ENCODE measurements at regions not wholly inside any gene's neighbourhood (a gene's known extent, or its start where the extent isn't known, plus 50 kb on each side); places are given as distances from the start of the nearest gene placed in this dataset.
"Not testable (repeated sequence)": the region's sequence is repeated elsewhere in the genome, so short reads cannot be mapped to it uniquely, and the experiment has no call there.

DNA sequence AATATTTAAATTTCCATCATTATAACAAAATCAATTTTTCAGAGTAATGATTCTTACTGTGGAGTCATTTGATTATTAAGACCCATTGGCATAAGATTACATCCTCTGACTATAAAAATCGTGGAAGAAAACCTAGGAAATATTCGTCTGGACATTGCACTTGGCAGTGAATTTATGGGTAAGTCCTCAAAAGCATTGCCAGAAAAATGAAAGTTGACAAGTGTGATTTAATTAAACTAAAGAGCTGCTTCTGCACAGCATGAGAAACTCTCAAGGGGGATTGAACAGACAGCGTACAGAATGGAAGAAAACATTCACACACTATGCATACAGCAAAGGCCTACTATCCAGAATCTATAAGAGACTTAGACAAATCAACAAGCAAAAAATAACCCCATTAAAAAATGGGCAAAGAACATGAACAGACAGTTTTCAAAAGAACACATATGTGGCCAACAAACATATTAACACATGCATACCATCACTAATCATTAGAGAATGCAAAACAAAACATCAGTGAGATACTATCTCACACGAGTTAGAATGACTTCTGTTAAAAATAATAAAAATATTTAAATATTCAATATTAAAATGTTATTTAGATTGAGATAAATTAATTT, 111.4 kb downstream of the CCDC74A start:
- DNase-seq (ENCODE audit: low spot score) = not testable (repeated sequence)

DNA sequence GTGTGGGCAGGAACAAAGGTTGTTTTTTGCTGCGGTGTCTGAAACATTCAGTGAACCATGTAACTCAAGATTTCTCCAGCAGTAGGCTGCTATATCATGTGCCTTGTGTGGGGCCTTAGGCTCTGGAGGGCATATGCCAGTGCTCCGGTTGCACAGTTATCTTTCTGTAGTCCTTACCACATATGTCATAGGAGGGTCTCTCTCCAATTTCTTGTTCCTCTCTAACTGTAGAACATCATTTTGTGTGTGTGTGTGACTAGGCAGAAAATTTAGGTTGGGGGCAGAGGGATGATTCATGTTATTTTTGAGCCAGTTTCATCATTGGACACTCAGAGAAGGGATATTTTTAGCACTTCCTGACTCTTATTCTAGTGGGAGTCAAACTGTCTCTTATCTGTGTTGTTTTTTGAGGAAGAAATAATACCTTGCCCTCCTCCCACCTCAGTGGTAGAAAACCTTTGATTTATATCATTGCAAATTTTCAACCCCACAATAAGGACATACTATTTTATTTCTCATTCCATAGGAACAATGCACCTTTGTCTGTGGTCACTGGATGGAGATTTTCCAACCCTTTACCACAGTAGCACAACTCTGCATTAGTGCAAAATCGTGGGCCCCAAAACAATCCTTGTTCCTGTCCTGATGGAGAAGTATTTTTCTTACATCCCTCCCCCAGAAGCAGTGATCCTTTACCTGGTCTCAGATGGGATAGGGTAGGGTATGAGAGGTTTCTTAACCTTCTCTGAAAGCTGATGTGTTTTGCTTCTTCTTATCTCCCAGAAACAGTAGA, 113.9 kb downstream of the CCDC74A start:
- DNase-seq (ENCODE audit: low spot score) = no peak

DNA sequence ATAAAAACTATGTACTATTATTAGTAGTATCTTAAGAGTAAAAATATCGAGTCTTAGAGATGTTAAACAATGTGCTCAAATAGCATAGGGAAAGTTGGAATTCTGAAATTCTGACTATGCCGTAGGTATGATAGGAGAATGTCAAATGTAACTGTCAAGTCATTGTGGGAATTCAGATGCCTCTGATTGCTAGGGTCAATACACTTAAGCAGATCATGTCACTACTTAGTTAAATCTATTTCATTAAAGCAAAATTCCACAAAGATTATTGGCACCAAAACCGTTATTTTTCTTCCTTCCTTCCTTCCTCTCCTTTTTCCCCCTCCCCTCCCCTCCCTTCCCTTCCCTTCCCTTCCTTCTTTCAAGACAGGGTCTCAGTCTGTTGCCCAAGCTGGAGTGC, 115.5 kb downstream of the CCDC74A start:
- not testable (repeated sequence) for DNase-seq (ENCODE audit: low spot score)

DNA sequence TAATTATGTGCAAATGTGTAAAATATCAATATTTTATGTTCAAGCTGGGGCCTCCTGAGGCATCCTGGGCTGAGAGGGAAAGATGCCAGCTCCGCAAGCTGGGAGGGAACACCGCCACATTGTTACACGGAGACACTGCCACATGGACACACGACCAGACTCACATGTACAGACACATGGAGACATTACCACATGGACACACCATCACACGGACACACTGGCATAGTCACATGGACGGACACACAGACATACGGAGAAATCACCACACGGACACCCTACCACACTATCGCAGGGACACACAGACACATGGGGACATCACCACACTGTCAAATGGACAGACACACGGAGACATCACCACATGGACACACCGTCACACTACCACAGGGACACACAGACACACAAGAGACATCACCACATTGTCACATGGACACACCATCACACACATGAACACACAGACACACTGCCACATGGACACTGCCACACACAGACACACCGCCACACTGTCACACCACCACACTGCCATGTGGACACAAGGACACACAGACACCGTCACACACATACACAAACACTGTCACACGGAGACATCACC, 117.6 kb downstream of the CCDC74A start:
- no peak for DNase-seq (ENCODE audit: low spot score)

GRCh38 chr2:131646220-131646619, 118.5 kb downstream of the CCDC74A start:
- not testable (repeated sequence) for DNase-seq (ENCODE audit: low spot score)

GRCh38 chr2:131646669-131647297, 119.1 kb downstream of the CCDC74A start:
- no peak for DNase-seq (ENCODE audit: low spot score)

GRCh38 chr2:131648565-131648964, 120.9 kb downstream of the CCDC74A start:
- DNase-seq (ENCODE audit: low spot score) = not testable (repeated sequence)

GRCh38 chr2:131652246-131652645, 124.6 kb downstream of the CCDC74A start:
- not testable (repeated sequence) for DNase-seq (ENCODE audit: low spot score)

- not testable (repeated sequence) for DNase-seq (ENCODE audit: low spot score)
Measured at GRCh38 chr2:131654107-131654506, 126.4 kb downstream of the CCDC74A start.

GRCh38 chr2:131656816-131657633, 129.3 kb downstream of the CCDC74A start:
- DNase-seq (ENCODE audit: low spot score) = no peak

GRCh38 chr2:131657895-131658768, 130.4 kb downstream of the CCDC74A start:
- no peak for DNase-seq (ENCODE audit: low spot score)

GRCh38 chr2:131658769-131659131, 131.1 kb downstream of the CCDC74A start:
- no peak for DNase-seq (ENCODE audit: low spot score)

DNA sequence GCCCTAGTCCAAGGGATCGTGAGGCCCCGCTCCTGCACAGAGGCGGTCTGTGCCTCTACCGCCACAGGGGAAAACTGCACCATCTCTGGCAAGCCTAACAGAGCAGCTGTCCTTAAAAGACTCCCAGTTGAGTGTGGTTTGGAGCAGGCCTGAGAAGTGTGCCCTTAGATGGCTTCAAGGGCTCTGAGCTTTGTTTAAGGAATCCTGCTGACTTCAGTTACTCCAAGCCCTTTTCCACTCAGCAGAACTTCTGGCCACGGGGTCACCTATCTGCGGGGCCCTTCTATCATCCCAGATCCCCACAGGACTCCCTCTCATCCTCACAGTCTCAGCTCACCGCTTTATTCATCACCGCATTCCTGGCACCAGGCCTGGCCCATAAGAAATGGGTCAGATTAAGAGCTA, 131.5 kb downstream of the CCDC74A start:
- DNase-seq (ENCODE audit: low spot score) = no peak

- not testable (repeated sequence) for DNase-seq (ENCODE audit: low spot score)
Measured at GRCh38 chr2:131661101-131661782, 133.6 kb downstream of the CCDC74A start.

DNA sequence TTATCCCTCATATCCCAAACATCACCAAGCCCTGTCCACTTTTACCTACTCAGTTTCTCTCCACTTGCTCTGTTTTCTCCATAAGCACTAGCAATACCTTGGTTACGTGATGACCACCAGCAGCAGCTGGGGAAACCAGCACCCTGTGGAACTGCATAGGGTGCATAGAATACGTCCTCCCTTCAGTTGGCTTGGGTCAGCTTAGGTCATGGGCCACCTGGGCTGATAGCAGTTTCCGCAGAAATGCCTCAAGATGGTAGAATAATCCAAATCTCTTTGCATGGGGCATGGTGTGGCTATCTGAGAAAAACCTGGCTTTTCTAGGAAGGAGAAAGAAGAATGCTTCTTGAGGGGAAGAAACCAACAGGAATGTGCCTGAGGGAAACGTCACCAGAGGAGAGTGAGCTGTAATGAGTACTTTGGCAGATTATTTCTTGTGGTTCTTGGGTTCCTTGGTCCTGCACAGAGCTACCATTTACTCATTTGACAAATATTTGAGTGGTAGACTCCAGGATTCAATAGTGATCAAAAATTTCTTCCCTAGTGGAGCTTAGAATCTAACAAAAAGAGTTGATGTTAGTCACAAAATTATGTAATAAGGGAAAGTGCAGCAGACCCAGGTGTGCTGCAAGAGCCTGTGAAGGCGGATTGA, 134.3 kb downstream of the CCDC74A start:
- DNase-seq (ENCODE audit: low spot score) = not testable (repeated sequence)

DNA sequence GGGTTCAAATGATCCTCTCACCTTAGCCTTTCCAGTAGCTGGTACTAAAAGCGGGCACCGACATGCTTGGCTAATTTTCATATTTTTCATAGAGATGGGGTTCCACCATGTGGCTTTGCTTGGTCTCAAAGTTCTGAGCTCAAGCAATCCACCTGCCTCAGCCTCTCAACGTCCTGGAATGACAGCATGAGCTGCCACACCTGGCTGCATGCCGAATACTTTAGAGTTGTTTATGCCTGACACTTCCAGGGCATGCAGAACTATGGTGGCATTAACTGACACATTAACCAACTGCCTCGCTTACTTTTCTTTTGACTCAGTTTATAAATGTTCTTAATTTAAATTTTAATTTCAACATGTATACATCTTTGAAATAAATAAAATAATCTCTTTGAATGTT, 135.8 kb downstream of the CCDC74A start:
- not testable (repeated sequence) for DNase-seq (ENCODE audit: low spot score)

GRCh38 chr2:131665716-131666115, 138.0 kb downstream of the CCDC74A start:
- not testable (repeated sequence) for DNase-seq (ENCODE audit: low spot score)

DNA sequence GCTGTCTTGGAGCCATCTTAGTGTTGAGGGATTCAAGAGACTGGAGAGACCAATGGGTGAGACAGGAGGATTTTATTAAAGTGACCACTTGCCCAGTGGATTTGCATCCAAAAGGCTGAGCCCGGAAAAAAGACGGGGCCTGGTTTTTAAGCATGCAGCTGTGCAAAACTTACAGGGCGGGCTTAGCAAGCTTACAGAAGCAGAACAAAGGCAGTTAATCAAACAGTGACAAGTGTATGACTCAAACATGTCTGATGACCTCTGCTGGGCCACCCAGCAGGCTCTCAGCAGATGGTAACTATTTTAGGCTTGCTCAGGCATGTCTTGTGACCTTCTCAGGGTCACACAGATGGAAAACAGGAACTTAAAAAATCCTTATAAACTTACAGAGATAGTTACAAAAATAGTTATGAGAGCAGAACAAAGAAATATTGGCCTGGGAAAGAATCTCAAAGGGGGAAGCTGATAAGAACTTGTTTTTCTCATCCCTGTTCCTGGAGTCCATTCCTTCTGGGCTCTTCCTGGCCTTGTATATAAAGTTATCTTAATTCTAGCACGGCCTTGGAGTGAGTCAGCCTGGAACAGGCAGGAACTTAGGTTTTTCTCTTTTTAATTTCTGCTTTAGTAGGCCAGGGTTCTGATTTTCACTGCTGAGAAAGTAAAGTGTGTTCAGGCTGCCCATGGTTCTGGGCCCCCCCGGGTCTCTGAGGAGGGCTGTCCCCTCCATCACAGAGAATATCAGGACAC, 141.3 kb downstream of the CCDC74A start:
- peak; percentile 40 for DNase-seq (ENCODE audit: low spot score)
